SK-N-SH (cell line): ENCODE measurements at regions not wholly inside any gene's neighbourhood (a gene's known extent, or its start where the extent isn't known, plus 50 kb on each side); places are given as distances from the start of the nearest gene placed in this dataset.

ENCODE experiments used
- CTCF ChIA-PET: fragments of 300-600, 350-600 bp; formaldehyde crosslinking; extraction: SDS; loops from one replicate; lab custom pipeline; 2021; lab: Yijun Ruan, JAX
- POLR2A ChIA-PET: fragments of 350-600 bp; sonication (Branson Sonifier 250); formaldehyde crosslinking; extraction: SDS; loops from one replicate; lab custom pipeline; 2020; ENCODE audit warnings: antibody characterized with exemption, inconsistent platforms; lab: Yijun Ruan, JAX
- DNase-seq: peaks from one replicate; pipeline ENCODE4 v3.0.0; 2012
- H2AFZ ChIP-seq: fragments of 200-600 bp; sonication (generic); 2 replicates; pipeline ENCODE4 v1.8.1; 2016; ENCODE audit warnings: antibody characterized with exemption, mild to moderate bottlenecking, low read depth
- H3F3A ChIP-seq: fragments of 200-600 bp; sonication (generic); replicated peaks from 2 replicates; pipeline ENCODE3; 2016; ENCODE audit warnings: antibody characterized with exemption, mild to moderate bottlenecking; ENCODE audit not compliant: insufficient read depth
- H3K27ac ChIP-seq, 2 experiments: fragments of 200-500 bp in 1 of 2; fragments of 200-600 bp in 1 of 2; sonication (Bioruptor generic) in 1 of 2; sonication (generic), shearing (Covaris generic) in 1 of 2; 2 replicates each; pipeline versions ENCODE4 v1.5.1 to v1.6.1; 2014 to 2016; ENCODE audit warnings: low read depth in 2 of 2, inconsistent platforms in 1 of 2, low read length in 1 of 2, mild to moderate bottlenecking in 1 of 2, mixed read lengths in 1 of 2
- H3K27me3 ChIP-seq: fragments of 200-600 bp; sonication (generic), shearing (Covaris generic); 2 replicates; pipeline ENCODE4 v1.6.1; 2016; ENCODE audit warnings: mixed run types; ENCODE audit not compliant: insufficient read depth
- H3K36me3 ChIP-seq, 2 experiments: fragments of 200-500 bp in 1 of 2; fragments of 200-600 bp in 1 of 2; sonication (Bioruptor generic) in 1 of 2; sonication (generic) in 1 of 2; replicated peaks in 1 of 2; 2 replicates each; pipeline versions ENCODE3 to v1.5.1; 2014 to 2016; ENCODE audit warnings: low read length in 1 of 2, mild to moderate bottlenecking in 1 of 2; ENCODE audit not compliant: insufficient read depth in 2 of 2, control insufficient read depth in 1 of 2
- H3K4me1 ChIP-seq, 2 experiments: fragments of 200-500 bp in 1 of 2; fragments of 200-600 bp in 1 of 2; sonication (Bioruptor generic) in 1 of 2; sonication (generic), shearing (Covaris generic) in 1 of 2; 2 replicates each; pipeline versions ENCODE4 v1.5.1 to v1.6.1; 2014 to 2016; ENCODE audit warnings: low read depth in 1 of 2, low read length in 1 of 2, mixed run types in 1 of 2; ENCODE audit not compliant: insufficient read depth in 2 of 2, control insufficient read depth in 1 of 2
- H3K4me2 ChIP-seq: fragments of 200-600 bp; sonication (generic), shearing (Covaris generic); 2 replicates; pipeline ENCODE4 v1.6.1; 2017; ENCODE audit warnings: mixed run types
- H3K4me3 ChIP-seq, 2 experiments: fragments of 200-500 bp in 1 of 2; fragments of 200-600 bp in 1 of 2; sonication (Bioruptor generic) in 1 of 2; sonication (generic), shearing (Covaris generic) in 1 of 2; 2 replicates each; pipeline versions ENCODE4 v1.5.1 to v1.8.1; 2014 to 2016; ENCODE audit warnings: low read depth in 2 of 2, inconsistent platforms in 1 of 2, low read length in 1 of 2, mild to moderate bottlenecking in 1 of 2, mixed read lengths in 1 of 2, moderate library complexity in 1 of 2
- H3K79me2 ChIP-seq: fragments of 200-600 bp; sonication (generic); 2 replicates; pipeline ENCODE4 v1.8.1; 2017; ENCODE audit warnings: mild to moderate bottlenecking; ENCODE audit not compliant: insufficient read depth
- H3K9ac ChIP-seq: fragments of 200-600 bp; sonication (generic); 2 replicates; pipeline ENCODE4 v1.6.1; 2017; ENCODE audit warnings: mixed run types
- H3K9me2 ChIP-seq: fragments of 200-600 bp; sonication (generic); 2 replicates; pipeline ENCODE4 v1.6.1; 2017; ENCODE audit warnings: mixed run types
- H3K9me3 ChIP-seq: fragments of 200-600 bp; sonication (generic); 2 replicates; pipeline ENCODE4 v1.6.1; 2017; ENCODE audit warnings: mixed run types, mild to moderate bottlenecking, moderate library complexity
- H4K20me1 ChIP-seq: fragments of 200-600 bp; sonication (generic); 2 replicates; pipeline ENCODE4 v1.6.1; 2017; ENCODE audit warnings: mild to moderate bottlenecking, mixed run types; ENCODE audit not compliant: insufficient read depth
- CHD2 ChIP-seq: fragments of 150-350 bp; IDR thresholded peaks from 2 replicates; pipeline ENCODE4 v1.6.1; 2018; ENCODE audit warnings: low read length; ENCODE audit not compliant: partially characterized antibody
- CTCF ChIP-seq: fragments of 200-600 bp; sonication (generic); IDR thresholded peaks from 2 replicates; pipeline ENCODE4 v1.6.1; 2017; ENCODE audit warnings: antibody characterized with exemption, mild to moderate bottlenecking, moderate library complexity
- EZH2phosphoT487 ChIP-seq: fragments of 200-600 bp; sonication (generic); IDR thresholded peaks from 2 replicates; pipeline ENCODE4 v1.6.1; 2017; ENCODE audit warnings: low read depth, mixed run types, mild to moderate bottlenecking, antibody characterized with exemption, moderate library complexity, borderline replicate concordance
- FOXM1 ChIP-seq: IDR thresholded peaks from 2 replicates; pipeline ENCODE4 v1.4.0; 2012; ENCODE audit warnings: low read depth, mild to moderate bottlenecking
- JUND ChIP-seq: IDR thresholded peaks from 2 replicates; pipeline ENCODE4 v1.4.0; 2012
- MEF2A ChIP-seq: IDR thresholded peaks from 2 replicates; pipeline ENCODE4 v1.4.0; 2012; ENCODE audit warnings: low read depth, borderline replicate concordance
- MXI1 ChIP-seq: IDR thresholded peaks from 2 replicates; pipeline ENCODE4 v1.6.1; 2012; ENCODE audit warnings: mild to moderate bottlenecking, low read depth, low read length, improper control_type of control experiment
- NFIC ChIP-seq: IDR thresholded peaks from 2 replicates; pipeline ENCODE4 v1.4.0; 2012; ENCODE audit warnings: borderline replicate concordance
- NRF1 ChIP-seq: IDR thresholded peaks from 2 replicates; pipeline ENCODE4 v1.6.1; 2012; ENCODE audit warnings: low read depth, mild to moderate bottlenecking, low read length
- POLR2AphosphoS5 ChIP-seq: IDR thresholded peaks from 2 replicates; pipeline ENCODE4 v1.6.1; 2012; ENCODE audit warnings: low read depth, low read length
- RCOR1 ChIP-seq: fragments of 150-350 bp; IDR thresholded peaks from 2 replicates; pipeline ENCODE4 v1.6.1; 2017; ENCODE audit warnings: antibody characterized with exemption, low read length
- RXRA ChIP-seq: IDR thresholded peaks from 2 replicates; pipeline ENCODE4 v1.4.0; 2012; ENCODE audit warnings: low read depth, mild to moderate bottlenecking, borderline replicate concordance
- SIN3A ChIP-seq: IDR thresholded peaks from 2 replicates; pipeline ENCODE4 v1.6.1; 2012; ENCODE audit warnings: low read depth, mild to moderate bottlenecking, low read length, moderate library complexity, borderline replicate concordance
- TAF1 ChIP-seq: IDR thresholded peaks from 2 replicates; pipeline ENCODE4 v1.6.1; 2012; ENCODE audit warnings: low read depth, mild to moderate bottlenecking, low read length, moderate library complexity, borderline replicate concordance
- TCF12 ChIP-seq: IDR thresholded peaks from 2 replicates; pipeline ENCODE4 v1.4.0; 2012
- TEAD4 ChIP-seq: IDR thresholded peaks from 2 replicates; pipeline ENCODE4 v1.4.0; 2012; ENCODE audit warnings: mild to moderate bottlenecking, borderline replicate concordance; ENCODE audit not compliant: insufficient read depth
- WGBS: methylation state at CpG from one replicate; pipeline ENCODE4 v1.1.6; 2017; ENCODE audit warnings: low lambda C conversion rate; 5-methylcytosine and 5-hydroxymethylcytosine counted together
- TF ChIP-seq, protein P1 (sequence below): IDR thresholded peaks from 2 replicates; pipeline ENCODE4 v1.4.0; 2012; ENCODE audit warnings: low read depth, borderline replicate concordance
- TF ChIP-seq, protein P2 (sequence below): IDR thresholded peaks from 2 replicates; pipeline ENCODE4; 2012
- TF ChIP-seq, protein P3 (sequence below): IDR thresholded peaks from 2 replicates; pipeline ENCODE4 v1.4.0; 2012; ENCODE audit warnings: low read depth, borderline replicate concordance

- TF ChIP-seq POLR2AphosphoS5: no peak
- TF ChIP-seq CHD2: no peak
- TF ChIP-seq TEAD4: no peak
- TF ChIP-seq NFIC: no peak
- no peak for TF ChIP-seq RCOR1
- no peak for TF ChIP-seq RXRA
- TF ChIP-seq MXI1: no peak
- no peak for TF ChIP-seq NRF1
- no peak for TF ChIP-seq MEF2A
- TF ChIP-seq, protein P1, sequence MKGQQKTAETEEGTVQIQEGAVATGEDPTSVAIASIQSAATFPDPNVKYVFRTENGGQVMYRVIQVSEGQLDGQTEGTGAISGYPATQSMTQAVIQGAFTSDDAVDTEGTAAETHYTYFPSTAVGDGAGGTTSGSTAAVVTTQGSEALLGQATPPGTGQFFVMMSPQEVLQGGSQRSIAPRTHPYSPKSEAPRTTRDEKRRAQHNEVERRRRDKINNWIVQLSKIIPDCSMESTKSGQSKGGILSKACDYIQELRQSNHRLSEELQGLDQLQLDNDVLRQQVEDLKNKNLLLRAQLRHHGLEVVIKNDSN: no peak
- TF ChIP-seq TAF1: no peak
- TF ChIP-seq, protein P2, sequence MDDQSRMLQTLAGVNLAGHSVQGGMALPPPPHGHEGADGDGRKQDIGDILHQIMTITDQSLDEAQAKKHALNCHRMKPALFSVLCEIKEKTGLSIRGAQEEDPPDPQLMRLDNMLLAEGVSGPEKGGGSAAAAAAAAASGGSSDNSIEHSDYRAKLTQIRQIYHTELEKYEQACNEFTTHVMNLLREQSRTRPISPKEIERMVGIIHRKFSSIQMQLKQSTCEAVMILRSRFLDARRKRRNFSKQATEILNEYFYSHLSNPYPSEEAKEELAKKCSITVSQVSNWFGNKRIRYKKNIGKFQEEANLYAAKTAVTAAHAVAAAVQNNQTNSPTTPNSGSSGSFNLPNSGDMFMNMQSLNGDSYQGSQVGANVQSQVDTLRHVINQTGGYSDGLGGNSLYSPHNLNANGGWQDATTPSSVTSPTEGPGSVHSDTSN: no peak
- TF ChIP-seq SIN3A: no peak
- TF ChIP-seq, protein P3, sequence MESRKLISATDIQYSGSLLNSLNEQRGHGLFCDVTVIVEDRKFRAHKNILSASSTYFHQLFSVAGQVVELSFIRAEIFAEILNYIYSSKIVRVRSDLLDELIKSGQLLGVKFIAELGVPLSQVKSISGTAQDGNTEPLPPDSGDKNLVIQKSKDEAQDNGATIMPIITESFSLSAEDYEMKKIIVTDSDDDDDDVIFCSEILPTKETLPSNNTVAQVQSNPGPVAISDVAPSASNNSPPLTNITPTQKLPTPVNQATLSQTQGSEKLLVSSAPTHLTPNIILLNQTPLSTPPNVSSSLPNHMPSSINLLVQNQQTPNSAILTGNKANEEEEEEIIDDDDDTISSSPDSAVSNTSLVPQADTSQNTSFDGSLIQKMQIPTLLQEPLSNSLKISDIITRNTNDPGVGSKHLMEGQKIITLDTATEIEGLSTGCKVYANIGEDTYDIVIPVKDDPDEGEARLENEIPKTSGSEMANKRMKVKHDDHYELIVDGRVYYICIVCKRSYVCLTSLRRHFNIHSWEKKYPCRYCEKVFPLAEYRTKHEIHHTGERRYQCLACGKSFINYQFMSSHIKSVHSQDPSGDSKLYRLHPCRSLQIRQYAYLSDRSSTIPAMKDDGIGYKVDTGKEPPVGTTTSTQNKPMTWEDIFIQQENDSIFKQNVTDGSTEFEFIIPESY: no peak
- no peak for TF ChIP-seq TCF12
- TF ChIP-seq JUND: no peak
- no peak for TF ChIP-seq FOXM1
- TF ChIP-seq EZH2phosphoT487: no peak
- TF ChIP-seq CTCF: no peak
- WGBS: 57% methylated on average over 1 of the region's 1 CpG
These were observed 182.5 kb upstream of the LINC00305 start for GRCh38 chr18:64331419-64331818.

More at GRCh38 chr18:64331419-64331818, 182.5 kb upstream of the LINC00305 start:
- POLR2A ChIA-PET: no interaction called here
- CTCF ChIA-PET: interaction anchor here (1.3 kb wide), 1 partner anchor 15 kb away, joined by 3 read pairs; no protein-coding TSS in a partner anchor
- Histone ChIP-seq H4K20me1 (no peaks in the 10 kb centered on the region), H3K4me1 (peaks cover 0 to 3% of the 10 kb centered on the region in 2 experiments; a peak in 1 of 4 replicates), H3K4me2 (no peak overlapping the region), H2AFZ (no peak overlapping the region), H3K27ac (no peak overlapping the region), H3K79me2 (no peaks in the 10 kb centered on the region), H3K9ac (no peak overlapping the region), H3K27me3 (no peaks in the 10 kb centered on the region), H3K36me3 (no peaks in the 10 kb centered on the region), H3K4me3 (no peak overlapping the region), H3F3A (no peaks in the 10 kb centered on the region), H3K9me3 (no peaks in the 10 kb centered on the region), H3K9me2 (no peaks in the 10 kb centered on the region)
- no peak for DNase-seq
